ENCODE measurements at regions not wholly inside any gene's neighbourhood (a gene's known extent, or its start where the extent isn't known, plus 50 kb on each side); places are given as distances from the start of the nearest gene placed in this dataset.

GRCh38 chr3:174776636-174777035, 82.5 kb upstream of the NAALADL2 start:
- no peak for DNase-seq (ENCODE audit: low read depth in 2 of 2)

DNA sequence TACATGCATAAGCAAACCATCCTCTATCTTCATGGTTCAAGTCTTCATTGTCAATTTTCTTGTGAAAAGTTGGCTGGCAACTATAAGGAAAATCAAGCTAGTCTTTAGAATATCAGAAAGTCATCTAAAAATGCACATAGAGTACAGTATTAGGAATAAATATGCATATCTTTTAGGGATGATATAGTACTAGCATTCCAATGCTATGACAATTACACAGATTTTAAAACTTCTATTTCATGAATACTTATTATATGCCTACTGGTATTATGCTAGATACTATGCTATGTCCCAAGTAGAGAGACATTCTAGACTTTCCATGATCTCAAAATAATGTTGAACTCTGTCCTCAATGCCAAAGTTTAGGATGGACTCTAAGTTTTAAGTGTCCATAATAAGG, 81.3 kb upstream of the NAALADL2 start:
- DNase-seq (ENCODE audit: low read depth in 2 of 2), result no peak

DNA sequence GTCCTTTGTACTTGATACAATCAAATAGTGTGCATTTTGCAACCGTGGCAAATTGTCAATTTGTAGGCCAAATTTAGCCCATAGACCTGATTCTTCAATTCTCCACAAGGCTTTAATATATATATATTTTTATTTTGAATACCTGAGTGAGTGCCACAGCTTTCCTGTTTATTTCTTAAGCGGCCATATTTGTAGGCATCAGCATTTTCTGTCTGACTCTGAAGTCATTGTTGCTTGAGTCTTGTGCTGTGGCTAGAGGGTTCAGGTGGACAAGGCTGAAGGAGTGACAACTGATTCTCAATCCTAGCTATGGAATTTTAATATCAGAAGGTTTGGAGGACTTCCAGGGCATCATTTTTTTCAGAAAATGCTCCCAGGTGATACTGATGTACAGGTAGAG, 75.6 kb upstream of the NAALADL2 start:
- no peak for DNase-seq (ENCODE audit: low read depth in 2 of 2)

- no peak for DNase-seq (ENCODE audit: low read depth in 2 of 2)
Measured at GRCh38 chr3:174784206-174784934, 74.8 kb upstream of the NAALADL2 start.

DNA sequence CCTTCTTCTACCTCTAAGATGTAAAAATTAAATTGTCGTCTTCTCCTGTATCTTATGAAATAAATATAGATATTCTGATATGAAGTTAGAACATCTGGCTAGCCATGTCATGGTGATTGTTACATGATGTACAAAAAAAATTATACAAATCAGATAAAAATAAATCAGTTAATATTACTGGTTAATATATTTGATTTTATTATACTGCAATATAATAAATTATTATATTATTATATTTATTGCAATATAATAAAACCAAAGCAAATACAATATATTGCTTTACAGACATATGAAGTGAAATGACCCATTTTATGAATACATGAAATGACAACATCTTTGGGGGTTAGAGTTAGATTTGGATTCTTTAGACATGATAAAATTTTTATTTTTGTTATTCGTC, 72.3 kb upstream of the NAALADL2 start:
- no peak for DNase-seq (ENCODE audit: low read depth in 2 of 2)

DNA sequence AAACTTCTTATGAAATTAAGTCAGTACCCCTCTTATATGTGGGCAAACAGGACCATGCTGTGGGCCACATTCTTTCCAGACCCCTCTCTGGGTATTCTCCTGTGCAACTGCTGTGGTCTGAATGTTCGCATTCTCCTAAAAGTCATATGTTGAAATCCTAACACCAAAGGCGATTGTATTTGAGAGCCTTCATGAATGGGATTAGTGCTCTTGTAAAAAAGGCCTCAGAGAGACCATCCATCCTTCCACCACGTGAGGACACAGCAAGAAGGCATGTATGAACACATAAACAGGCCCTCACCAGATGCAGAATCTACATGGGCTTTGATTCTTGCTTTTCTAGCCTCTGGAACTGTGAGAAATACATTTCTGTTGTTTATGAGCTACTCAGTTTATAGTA, 68.0 kb upstream of the NAALADL2 start:
- DNase-seq (ENCODE audit: low read depth in 2 of 2), result no peak

- no peak for DNase-seq (ENCODE audit: low read depth in 2 of 2)
Measured at GRCh38 chr3:174792864-174793263, 66.3 kb upstream of the NAALADL2 start.

All from stimulated activated CD8-positive, alpha-beta memory T cell treated with anti-CD3 and anti-CD28 coated beads, Interleukin-2, amount 100 ng/mL, for 1 hour (primary cell).